ENCODE measurements at regions not wholly inside any gene's neighbourhood (a gene's known extent, or its start where the extent isn't known, plus 50 kb on each side); places are given as distances from the start of the nearest gene placed in this dataset.

GRCh38 chr11:27254744-27255446 lies 108.1 kb downstream of the CCDC34 start:
- no peak for TF ChIP-seq MAX (IDR thresholded peaks at IDR 0.05)
- TF ChIP-seq EGR1 (IDR thresholded peaks at IDR 0.05; ENCODE audit: low read depth), result no peak
- TF ChIP-seq POLR2AphosphoS5 (IDR thresholded peaks at IDR 0.05; ENCODE audit: low read depth, low read length), result no peak
- no peak for TF ChIP-seq EZH2 (IDR thresholded peaks at IDR 0.05)
- no peak for TF ChIP-seq CTCF (IDR thresholded peaks at IDR 0.05 in 2 of 3, conservative IDR thresholded peaks at IDR 0.05 in 1 of 3; ENCODE audit: borderline replicate concordance in 1 of 3, insufficient read depth in 1 of 3, low read depth in 2 of 3, low read length in 2 of 3)
- TF ChIP-seq REST (IDR thresholded peaks at IDR 0.05; ENCODE audit: low read depth), result no peak
- no peak for TF ChIP-seq EZH2phosphoT487 (IDR thresholded peaks at IDR 0.05; ENCODE audit: borderline replicate concordance)
- no peak for TF ChIP-seq SIN3A (IDR thresholded peaks at IDR 0.05; ENCODE audit: low read depth)
- TF ChIP-seq RAD21 (IDR thresholded peaks at IDR 0.05; ENCODE audit: low read depth), result no peak

Measured in HCT116 (cell line).